MM.1S (cell line): ENCODE measurements at regions not wholly inside any gene's neighbourhood (a gene's known extent, or its start where the extent isn't known, plus 50 kb on each side); places are given as distances from the start of the nearest gene placed in this dataset.

Experiments
- EZH2phosphoT487 ChIP-seq: fragments of 300-600 bp; sonication (generic); IDR thresholded peaks from 2 replicates; pipeline ENCODE4 v1.6.1; 2018; ENCODE audit warnings: antibody characterized with exemption, low read length
- TF ChIP-seq, protein P1 (sequence below): fragments of 300-600 bp; sonication (generic); IDR thresholded peaks from 2 replicates; pipeline ENCODE4 v1.5.1; 2016; ENCODE audit warnings: antibody characterized with exemption, low read length, mixed read lengths

DNA sequence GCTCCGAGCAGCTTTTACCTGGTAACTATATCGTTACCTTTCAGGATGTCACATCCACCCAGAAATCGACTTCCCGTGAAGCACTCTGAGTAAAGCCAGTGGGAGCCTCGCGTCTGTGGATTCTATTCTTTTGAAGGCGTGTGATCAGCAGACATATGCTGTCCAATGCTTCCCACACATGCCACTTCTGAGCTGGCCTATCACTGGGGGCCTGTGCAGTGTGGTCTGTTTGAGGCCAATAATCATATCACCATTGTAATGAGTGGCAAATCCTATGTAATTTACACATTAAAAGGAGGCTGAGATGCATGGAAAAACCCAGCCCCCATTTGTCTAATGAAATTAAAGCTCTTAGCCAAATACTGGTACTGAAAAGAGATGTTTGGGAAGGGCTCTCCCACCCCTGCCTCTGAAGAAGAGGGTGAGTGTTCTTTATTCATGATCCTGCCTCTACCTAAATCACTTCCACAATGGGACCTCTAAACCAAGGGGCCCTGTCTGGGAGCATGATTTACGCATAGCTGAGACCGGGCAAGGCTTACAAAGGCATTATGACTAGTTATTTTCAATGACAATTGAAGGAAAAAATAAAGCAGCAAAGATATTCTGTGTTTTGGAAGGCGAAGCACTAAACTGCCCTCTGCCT lies 686.8 kb downstream of the ZEB2 start:
- TF ChIP-seq, protein P1, sequence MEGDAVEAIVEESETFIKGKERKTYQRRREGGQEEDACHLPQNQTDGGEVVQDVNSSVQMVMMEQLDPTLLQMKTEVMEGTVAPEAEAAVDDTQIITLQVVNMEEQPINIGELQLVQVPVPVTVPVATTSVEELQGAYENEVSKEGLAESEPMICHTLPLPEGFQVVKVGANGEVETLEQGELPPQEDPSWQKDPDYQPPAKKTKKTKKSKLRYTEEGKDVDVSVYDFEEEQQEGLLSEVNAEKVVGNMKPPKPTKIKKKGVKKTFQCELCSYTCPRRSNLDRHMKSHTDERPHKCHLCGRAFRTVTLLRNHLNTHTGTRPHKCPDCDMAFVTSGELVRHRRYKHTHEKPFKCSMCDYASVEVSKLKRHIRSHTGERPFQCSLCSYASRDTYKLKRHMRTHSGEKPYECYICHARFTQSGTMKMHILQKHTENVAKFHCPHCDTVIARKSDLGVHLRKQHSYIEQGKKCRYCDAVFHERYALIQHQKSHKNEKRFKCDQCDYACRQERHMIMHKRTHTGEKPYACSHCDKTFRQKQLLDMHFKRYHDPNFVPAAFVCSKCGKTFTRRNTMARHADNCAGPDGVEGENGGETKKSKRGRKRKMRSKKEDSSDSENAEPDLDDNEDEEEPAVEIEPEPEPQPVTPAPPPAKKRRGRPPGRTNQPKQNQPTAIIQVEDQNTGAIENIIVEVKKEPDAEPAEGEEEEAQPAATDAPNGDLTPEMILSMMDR, result no peak
- no peak for TF ChIP-seq EZH2phosphoT487
